GM18867 (cell line): ENCODE measurements at regions not wholly inside any gene's neighbourhood (a gene's known extent, or its start where the extent isn't known, plus 50 kb on each side); places are given as distances from the start of the nearest gene placed in this dataset.

Experiments
- ATAC-seq: cut with Tn5 transposase; IDR thresholded peaks from one replicate; pipeline ENCODE4 v1.9.1; 2021; ENCODE audit warnings: mild to moderate bottlenecking, moderate library complexity; ENCODE audit not compliant: unreplicated experiment

GRCh38 chr16:87228363-87228762, 88.8 kb downstream of the C16orf95 start:
- no peak for ATAC-seq

- no peak for ATAC-seq
Measured at GRCh38 chr16:87229230-87230188, 87.7 kb downstream of the C16orf95 start.

GRCh38 chr16:87230571-87230970, 86.6 kb downstream of the C16orf95 start:
- no peak for ATAC-seq

GRCh38 chr16:87231295-87231694, 85.9 kb downstream of the C16orf95 start:
- no peak for ATAC-seq

- ATAC-seq: no peak
Measured at GRCh38 chr16:87231911-87232310, 85.3 kb downstream of the C16orf95 start.

GRCh38 chr16:87233928-87234327, 83.3 kb downstream of the C16orf95 start:
- ATAC-seq: no peak

GRCh38 chr16:87234601-87235000, 82.6 kb downstream of the C16orf95 start:
- ATAC-seq: no peak

- ATAC-seq: no peak
Measured at GRCh38 chr16:87235810-87236515, 81.2 kb downstream of the C16orf95 start.

GRCh38 chr16:87236516-87237115, 80.6 kb downstream of the C16orf95 start:
- ATAC-seq: no peak

GRCh38 chr16:87238361-87238715, 78.9 kb downstream of the C16orf95 start:
- no peak for ATAC-seq

- no peak for ATAC-seq
Measured at GRCh38 chr16:87239545-87239944, 77.6 kb downstream of the C16orf95 start.

GRCh38 chr16:87240211-87241136, 76.7 kb downstream of the C16orf95 start:
- ATAC-seq: no peak

- no peak for ATAC-seq
Measured at GRCh38 chr16:87241137-87241771, 75.9 kb downstream of the C16orf95 start.

- no peak for ATAC-seq
Measured at GRCh38 chr16:87243478-87243877, 73.7 kb downstream of the C16orf95 start.

- ATAC-seq: no peak
Measured at GRCh38 chr16:87244636-87245197, 72.5 kb downstream of the C16orf95 start.

- ATAC-seq: no peak
Measured at GRCh38 chr16:87245511-87245910, 71.7 kb downstream of the C16orf95 start.

- ATAC-seq: no peak
Measured at GRCh38 chr16:87246269-87247065, 70.7 kb downstream of the C16orf95 start.

- no peak for ATAC-seq
Measured at GRCh38 chr16:87248714-87249113, 68.5 kb downstream of the C16orf95 start.

- no peak for ATAC-seq
Measured at GRCh38 chr16:87249425-87249824, 67.8 kb downstream of the C16orf95 start.
